Omental fat pad (tissue), 3 donors: ENCODE measurements at regions not wholly inside any gene's neighbourhood (a gene's known extent, or its start where the extent isn't known, plus 50 kb on each side); places are given as distances from the start of the nearest gene placed in this dataset.

Experiments
- ATAC-seq: fragments of 150-250 bp; one replicate; pipeline ENCODE4 v1.9.1; 2016; ENCODE audit warnings: mild to moderate bottlenecking, moderate library complexity; ENCODE audit not compliant: low FRiP score
- DNase-seq: peaks from one replicate; pipeline ENCODE4 v3.0.0-alpha.2; 2019; ENCODE audit warnings: low spot score
- TF ChIP-seq, protein P1 (sequence below), 3 donors: fragments of 450-650 bp; IDR thresholded peaks; one replicate each; pipeline ENCODE4 v1.5.1; 2016 to 2017; ENCODE audit warnings: antibody characterized with exemption in 3 of 3, mild to moderate bottlenecking in 3 of 3, moderate library complexity in 2 of 3

DNA sequence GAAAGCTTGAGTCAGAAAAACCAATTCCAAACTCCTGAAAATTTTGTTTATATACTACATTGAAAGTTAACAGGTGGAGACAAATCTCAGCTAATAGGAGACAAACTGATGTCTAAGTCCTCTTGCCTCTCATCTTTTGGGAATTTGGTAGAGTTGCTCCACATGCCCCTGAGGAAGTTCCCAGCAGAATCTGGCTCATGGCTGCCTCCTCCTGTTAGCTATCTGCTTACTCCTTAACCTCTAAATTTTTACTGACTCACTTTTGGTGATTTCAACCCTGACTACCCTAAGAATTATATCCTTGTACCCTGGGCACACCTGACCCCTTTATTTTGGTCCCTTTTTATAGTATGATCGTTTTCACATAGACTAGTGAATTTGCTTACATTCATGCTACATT, 633.7 kb upstream of the USP24 start:
- ATAC-seq (no peak), DNase-seq (no peak)
- TF ChIP-seq, protein P1, sequence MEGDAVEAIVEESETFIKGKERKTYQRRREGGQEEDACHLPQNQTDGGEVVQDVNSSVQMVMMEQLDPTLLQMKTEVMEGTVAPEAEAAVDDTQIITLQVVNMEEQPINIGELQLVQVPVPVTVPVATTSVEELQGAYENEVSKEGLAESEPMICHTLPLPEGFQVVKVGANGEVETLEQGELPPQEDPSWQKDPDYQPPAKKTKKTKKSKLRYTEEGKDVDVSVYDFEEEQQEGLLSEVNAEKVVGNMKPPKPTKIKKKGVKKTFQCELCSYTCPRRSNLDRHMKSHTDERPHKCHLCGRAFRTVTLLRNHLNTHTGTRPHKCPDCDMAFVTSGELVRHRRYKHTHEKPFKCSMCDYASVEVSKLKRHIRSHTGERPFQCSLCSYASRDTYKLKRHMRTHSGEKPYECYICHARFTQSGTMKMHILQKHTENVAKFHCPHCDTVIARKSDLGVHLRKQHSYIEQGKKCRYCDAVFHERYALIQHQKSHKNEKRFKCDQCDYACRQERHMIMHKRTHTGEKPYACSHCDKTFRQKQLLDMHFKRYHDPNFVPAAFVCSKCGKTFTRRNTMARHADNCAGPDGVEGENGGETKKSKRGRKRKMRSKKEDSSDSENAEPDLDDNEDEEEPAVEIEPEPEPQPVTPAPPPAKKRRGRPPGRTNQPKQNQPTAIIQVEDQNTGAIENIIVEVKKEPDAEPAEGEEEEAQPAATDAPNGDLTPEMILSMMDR (IDR thresholded peaks at IDR 0.05): no peak

DNA sequence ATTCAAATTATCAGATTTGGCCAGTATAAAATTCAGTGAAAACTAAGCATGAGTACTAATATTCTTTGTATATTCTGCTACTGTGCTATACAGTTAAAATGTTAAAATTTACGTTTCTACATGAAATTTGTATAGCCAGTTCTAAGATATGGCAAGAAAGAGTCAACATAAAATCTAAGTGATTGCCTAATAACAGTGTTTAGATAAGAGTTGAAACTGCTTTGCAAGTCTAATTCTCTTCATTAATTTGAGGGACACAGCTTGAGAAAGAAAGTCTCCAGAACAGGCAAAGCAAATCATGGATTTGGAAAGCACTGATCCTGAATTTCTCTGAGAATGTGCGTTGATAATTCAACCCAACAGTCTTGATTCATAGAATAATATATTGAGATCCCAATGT, 630.9 kb upstream of the USP24 start:
- ATAC-seq: no peak
- DNase-seq: no peak
- TF ChIP-seq, protein P1 (IDR thresholded peaks at IDR 0.05): no peak

DNA sequence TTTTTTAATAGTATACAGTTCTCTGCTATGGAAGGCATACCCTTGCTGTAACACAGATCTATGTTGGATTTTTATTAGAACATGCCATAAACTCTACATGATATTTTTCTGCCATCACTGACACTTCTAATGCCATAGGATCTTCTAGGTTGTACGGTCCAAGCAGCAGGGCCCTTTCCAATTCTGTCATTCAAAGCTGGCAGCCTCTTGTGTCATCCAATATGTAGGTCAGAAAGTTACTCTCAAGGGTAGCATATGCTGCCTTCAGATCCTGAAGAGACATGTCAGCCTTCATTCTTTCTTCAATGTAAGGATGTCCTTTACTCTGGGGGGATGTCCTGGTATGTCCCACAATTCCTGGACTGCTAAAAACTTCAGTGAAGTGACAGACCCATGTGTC, 629.2 kb upstream of the USP24 start:
- ATAC-seq: no peak
- DNase-seq: no peak
- TF ChIP-seq, protein P1 (IDR thresholded peaks at IDR 0.05): no peak

DNA sequence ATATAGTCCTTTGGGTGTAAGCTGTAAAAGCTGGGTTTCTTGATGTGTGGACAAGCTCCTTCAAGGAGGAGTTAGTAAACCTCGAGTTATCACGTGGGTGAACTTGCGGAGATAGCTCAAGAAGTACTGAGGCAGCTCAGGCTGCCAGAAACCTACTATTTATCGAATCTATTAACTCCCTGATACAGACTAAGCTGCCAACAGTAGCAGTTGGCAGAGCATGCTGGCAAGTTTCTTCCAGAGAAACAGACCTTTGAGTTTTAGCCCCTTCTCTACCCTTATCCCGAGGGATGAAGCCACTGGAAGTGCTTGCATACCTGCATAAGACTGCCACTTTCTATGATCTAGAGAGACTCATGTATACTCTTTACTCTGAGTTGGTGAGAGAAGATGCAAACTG, 624.5 kb upstream of the USP24 start:
- no peak for ATAC-seq
- no peak for DNase-seq
- TF ChIP-seq, protein P1 (IDR thresholded peaks at IDR 0.05): no peak

DNA sequence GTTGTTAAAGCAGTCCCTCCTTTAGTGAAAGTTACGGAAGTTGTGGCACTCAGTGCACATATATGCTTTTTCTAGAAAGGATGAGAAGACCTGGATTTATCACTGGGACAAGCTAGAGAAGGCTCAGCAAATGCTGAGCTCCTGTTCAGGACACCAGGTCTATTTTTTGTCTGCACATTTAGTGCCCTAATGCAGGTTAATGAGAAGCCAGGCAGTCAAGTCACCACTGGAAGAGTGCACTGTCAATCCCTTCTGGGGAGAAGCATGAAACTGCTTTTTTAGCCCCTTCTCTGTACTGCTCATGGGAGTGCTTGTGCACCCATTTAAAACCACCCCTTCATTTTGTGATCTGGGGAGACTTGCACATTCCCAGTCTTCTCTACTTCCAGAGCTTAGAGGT, 624.1 kb upstream of the USP24 start:
- no peak for ATAC-seq
- no peak for DNase-seq
- TF ChIP-seq, protein P1 (IDR thresholded peaks at IDR 0.05): no peak

DNA sequence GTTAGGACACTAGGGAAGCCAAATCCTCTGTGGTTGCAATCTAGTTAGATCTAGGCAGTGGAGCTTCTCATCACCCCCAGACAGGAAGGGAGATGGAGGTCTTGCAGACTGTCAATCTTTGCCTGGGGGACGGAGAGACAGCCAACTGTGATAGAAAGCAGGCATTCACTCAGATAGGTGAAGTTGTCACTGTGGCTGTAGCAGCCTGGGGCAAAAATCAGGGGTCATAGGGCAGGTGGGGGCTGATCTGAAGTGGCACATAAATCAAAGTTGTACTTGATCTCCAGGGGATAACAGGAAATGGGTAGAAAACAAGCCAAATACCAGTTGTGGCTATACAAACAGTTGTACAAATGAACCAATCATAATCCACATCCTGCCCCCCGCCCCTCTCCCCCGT, 620.9 kb upstream of the USP24 start:
- DNase-seq: no peak
- no peak for ATAC-seq
- TF ChIP-seq, protein P1 (IDR thresholded peaks at IDR 0.05): no peak

DNA sequence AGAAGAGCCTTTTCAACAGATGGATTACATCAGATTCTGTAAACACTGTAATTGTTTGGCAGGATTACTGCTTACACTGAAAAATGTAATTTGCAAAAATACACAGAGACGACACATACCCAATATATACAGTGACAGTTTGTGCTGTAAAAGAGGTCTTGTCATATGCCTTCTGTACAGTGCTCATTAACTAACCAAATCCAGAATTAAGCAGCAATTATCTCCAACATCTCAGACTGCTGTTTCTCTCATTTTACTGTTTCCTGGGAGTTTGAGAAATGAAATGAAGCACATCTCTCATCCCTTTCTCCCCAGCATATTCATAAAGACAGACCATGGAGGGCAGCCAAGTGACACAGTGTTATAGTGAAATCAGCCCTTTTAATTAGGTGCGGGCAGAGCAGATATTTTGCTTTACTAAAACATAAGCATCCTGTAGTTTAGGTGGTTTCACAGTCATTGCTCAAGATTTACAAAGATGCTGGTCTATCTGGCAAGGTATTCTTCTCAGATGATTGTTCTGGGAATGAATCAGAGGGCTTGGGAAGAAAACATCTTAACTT, 618.4 kb upstream of the USP24 start:
- TF ChIP-seq, protein P1 (IDR thresholded peaks at IDR 0.05): no peak
- DNase-seq: no peak
- ATAC-seq: no peak
